T-helper 2 cell (primary cell): ENCODE measurements at regions not wholly inside any gene's neighbourhood (a gene's known extent, or its start where the extent isn't known, plus 50 kb on each side); places are given as distances from the start of the nearest gene placed in this dataset.

Experiments used
- DNase-seq, 5 experiments: peaks; one replicate each; pipeline versions ENCODE4 v3.0.0 to v3.0.0-alpha.2; 2012 to 2022

DNA sequence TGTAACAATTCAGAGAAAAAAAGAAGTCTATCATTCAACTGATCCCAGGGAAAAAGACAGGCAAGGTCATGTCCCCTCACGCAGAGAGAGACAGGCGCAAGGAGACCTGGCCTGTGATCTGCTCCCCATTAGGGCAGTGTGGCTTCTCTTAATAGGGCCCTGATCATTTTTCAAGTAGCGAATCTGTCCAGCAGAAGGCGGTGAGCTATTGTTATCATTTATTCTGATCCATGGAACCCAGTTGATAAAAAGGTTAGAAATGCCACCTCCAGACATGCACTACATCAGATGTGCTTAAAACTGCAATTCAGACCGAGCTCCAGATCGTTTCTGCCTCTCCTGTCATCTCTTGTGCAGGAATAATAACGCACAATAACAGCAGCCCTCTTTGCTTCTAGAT, 1025.6 kb upstream of the PIK3C3 start:
- no peak for DNase-seq

- no peak for DNase-seq
Observed at GRCh38 chr18:40926679-40927078, 1028.4 kb upstream of the PIK3C3 start.

DNA sequence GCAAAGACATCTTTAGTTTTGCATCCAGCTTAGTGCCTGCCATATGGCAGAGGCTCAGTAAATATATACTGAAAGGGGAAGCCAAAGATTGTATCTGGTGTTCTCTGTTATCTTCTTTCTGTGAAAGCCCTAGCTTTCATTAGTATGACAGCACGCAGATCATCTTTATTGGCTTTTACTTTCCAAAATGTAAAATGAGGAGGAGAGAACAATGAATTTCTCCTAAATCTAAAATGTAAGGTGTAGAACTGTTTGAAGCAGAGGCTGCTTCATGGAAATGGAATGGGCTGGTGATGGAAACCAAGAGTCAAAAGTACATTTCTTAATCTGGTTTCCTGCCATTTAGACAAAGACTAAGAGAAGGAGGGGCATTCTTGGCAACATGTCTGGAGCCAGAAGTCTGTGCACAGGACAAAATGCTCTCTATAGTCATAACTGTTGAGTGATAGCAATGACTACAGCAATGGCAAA, 1029.9 kb upstream of the PIK3C3 start:
- DNase-seq = no peak

DNA sequence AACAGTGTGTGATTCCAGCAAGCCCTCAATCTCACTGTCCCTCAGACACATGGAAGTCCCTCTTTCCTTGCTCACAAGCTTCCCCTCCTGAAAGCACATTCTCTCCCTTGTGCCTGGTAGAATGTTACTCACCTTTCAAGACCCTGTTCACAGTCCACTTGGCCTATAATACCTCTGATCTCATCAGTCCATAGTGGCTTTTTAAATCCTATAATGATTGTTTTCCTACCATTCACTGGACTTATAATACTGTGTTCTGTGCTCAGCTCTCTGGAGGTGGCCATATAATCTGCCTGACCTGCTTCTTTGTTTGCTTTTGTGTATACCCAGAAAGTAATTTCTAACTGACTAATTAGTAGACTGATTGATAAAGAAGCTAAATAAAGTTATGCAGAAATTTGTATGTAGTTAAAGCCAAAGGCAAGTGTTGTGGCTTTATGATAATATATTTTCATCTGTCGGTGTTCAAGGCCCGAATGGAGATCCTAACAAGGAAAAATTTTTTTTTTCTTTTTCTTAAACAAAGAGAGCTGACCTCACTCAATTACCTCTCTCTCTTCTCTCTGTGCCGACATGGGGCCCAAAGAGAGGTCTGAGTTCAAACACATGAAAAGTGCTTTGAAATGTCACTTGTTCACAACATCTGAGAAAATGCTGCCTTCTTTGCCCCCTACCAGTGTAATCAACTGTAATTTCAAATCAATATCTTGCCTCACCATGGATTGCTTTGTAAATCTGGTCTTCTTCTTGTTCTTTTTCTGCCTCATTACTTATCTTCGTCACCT, 1033.0 kb upstream of the PIK3C3 start:
- no peak for DNase-seq

DNA sequence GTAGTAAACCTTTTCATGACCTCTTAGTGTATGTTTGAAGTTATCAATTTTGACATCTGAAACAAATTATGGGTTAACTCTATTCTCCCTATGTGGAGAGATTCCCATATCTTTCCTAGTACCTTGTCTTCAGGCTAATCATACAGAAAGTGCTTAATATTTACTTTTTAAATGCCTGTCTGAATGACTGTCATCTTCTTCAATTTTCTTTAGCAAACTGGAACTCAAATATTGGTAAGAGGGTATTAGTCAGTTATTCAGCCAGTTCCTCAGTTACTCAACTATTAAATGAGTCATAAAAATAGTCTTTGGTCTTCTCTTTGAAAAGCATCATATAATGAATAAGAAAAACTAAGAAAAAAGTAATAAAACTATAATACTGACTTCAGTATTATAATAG, 1038.0 kb upstream of the PIK3C3 start:
- no peak for DNase-seq

GRCh38 chr18:40915724-40916123, 1039.3 kb upstream of the PIK3C3 start:
- DNase-seq = no peak

DNA sequence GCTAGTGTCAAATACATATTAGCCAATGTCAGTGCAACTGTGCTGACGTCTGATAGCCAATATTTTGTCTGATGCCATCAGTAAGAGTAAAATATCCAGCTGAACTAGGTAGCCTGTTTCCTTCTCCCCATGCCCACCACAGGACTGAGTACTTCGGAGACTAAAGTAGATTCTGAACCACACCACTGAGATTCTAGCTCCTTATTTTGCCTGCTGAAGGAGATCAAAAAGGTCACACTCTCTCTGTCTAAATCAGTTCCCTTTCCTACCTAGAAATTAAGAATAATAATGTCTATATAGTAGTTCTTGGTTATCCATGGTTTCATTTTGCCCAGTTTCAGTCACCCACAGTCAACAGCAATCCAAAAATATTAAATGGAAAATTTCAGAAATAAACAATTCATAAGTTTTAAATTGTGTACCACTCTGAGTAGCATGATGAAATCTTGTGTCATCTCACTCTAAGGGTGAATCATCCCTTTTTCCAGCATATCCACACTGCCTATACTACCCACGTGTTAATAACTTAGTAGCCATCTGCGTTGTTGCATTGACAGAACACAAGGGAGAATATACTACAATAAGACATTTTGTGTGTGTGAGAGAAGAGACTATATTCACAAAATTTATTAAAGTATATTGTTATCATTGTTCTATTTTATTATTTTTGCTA, 1043.3 kb upstream of the PIK3C3 start:
- no peak for DNase-seq

- DNase-seq = no peak
Observed at GRCh38 chr18:40911041-40911440, 1044.0 kb upstream of the PIK3C3 start.

GRCh38 chr18:40907842-40908241, 1047.2 kb upstream of the PIK3C3 start:
- no peak for DNase-seq

DNA sequence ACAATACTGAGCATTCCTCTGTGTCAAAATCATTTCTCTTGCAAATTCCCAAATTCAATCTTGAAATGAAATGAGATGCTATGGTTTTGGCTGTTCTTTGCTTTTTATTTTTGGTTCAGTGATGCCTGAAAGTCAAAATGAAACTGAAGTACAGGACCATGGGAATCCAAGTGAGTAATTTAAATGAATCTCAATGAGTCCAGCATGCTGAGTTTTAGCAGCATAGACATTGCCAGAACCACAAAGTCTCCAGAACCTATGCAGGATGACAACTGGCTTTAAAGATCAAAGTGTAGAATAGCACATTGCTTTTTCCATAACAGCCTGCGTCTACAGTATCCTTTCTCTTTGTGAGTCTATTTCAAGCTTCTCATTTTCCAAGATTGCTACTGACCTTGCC, 1050.7 kb upstream of the PIK3C3 start:
- DNase-seq = no peak

- DNase-seq = no peak
Observed at GRCh38 chr18:40902436-40902835, 1052.6 kb upstream of the PIK3C3 start.

DNA sequence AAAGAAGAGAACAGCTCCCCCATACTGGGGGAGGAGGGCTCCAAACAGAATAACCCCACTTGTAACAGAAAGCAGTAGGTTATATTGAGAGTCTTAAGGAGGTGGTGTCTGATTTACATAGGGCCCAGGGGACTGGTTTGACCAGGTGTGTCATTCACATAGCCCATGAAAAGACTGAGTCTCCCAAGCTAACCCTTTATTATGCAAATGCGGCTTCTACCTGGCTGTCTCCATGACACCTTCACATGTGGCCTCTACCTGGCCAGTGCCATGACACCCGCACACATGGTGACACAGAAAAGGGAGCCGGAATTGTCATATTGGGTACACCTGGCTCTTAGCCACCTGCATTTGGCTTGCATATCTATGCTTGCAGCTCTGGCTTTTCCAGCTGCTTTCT, 1057.2 kb upstream of the PIK3C3 start:
- no peak for DNase-seq

- DNase-seq = no peak
Observed at GRCh38 chr18:40883271-40883670, 1071.8 kb upstream of the PIK3C3 start.

GRCh38 chr18:40882468-40882867, 1072.6 kb upstream of the PIK3C3 start:
- DNase-seq = no peak

GRCh38 chr18:40878371-40878770, 1076.7 kb upstream of the PIK3C3 start:
- DNase-seq = no peak

GRCh38 chr18:40877096-40877495, 1077.9 kb upstream of the PIK3C3 start:
- DNase-seq = no peak

GRCh38 chr18:40875101-40875615, 1079.9 kb upstream of the PIK3C3 start:
- no peak for DNase-seq

GRCh38 chr18:40874233-40874632, 1080.8 kb upstream of the PIK3C3 start:
- DNase-seq = no peak

GRCh38 chr18:40868110-40868858, 1086.8 kb upstream of the PIK3C3 start:
- DNase-seq = no peak

DNA sequence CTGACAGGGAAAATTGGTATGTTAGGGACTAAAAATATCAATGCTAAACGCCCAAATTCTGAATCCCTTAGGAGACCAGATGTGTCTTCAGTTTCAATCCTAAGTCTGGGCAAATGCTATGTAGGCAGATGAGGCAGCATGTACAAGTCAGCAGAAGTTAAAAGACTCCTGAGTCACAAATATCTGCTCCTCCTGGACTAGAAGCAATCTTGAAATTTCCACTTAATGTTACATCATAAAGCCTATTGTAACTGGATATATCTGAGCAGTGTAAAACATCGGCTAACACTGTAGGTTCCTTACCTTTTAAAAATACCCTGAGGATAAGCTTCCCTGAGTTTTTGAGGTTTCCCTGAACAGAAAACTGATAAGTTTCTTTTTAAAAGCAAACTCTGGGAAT, 1087.6 kb upstream of the PIK3C3 start:
- no peak for DNase-seq

DNA sequence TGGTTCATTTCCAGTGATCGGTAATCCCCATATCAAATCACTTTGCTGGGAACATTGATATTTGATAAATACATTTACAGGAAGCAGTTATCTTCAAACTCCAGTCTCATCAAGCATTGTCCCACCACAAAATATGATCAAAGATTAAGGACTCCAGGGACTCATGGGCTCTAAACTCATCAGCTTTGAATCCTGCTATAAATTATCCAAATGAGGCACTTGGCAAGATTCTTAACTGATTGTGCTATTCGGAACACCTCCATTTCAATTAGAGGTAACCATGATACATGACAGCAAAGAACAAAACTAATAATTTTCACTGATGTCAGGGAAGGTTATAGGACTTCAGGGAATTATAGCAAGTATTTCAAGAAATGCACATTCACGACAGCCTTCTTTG, 1088.1 kb upstream of the PIK3C3 start:
- no peak for DNase-seq

- DNase-seq = no peak
Observed at GRCh38 chr18:40866013-40866645, 1088.9 kb upstream of the PIK3C3 start.

DNA sequence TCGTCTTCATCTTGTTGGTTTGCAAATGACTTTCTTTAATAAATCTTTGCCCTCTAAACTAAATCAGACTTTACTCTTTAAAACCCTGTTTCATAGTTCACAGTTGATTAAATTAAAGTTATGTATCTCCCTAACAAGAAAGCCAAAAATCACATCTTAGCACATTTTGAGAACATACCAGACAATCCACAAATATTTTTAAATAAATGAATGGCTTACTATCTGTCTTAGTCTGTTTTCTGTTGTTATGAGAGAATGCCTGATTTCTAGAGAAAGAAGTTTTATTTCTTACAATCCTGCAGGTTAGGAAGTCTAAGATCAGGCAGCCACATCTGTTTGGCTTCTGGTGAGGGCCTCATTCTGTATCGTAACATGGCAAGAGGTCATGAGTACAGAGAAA, 1090.2 kb upstream of the PIK3C3 start:
- no peak for DNase-seq
